HL-60/S4 treated with retinoic acid at 250 ng/mL for 4 days and 3 days (cell line): ENCODE measurements at regions not wholly inside any gene's neighbourhood (a gene's known extent, or its start where the extent isn't known, plus 50 kb on each side); places are given as distances from the start of the nearest gene placed in this dataset.

Source experiments
- in situ Hi-C: fragments of 300-500 bp; cut with MboI; formaldehyde crosslinking; loops from 2 replicates; pipeline ENCODE4 v1.7.0; 2022; ENCODE audit warnings: low sequenced_read_pairs

DNA sequence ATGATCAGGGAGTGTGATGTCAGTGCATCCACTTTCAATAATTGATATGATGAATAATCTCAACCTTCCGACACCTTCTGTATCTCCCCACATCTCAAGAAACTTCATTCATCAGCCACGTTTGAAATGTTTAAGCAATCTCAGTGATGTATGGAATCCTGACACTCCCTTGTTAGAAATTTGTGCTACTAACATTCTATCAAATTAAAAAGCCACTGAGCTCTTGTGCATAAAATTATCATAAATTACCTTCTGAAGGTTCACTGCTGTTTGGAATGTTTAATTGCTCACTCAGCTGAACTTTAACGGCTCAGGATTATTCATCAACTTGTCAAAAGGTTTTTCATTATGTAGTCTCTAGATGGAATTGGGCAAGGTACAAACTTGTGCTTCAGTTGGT is 108.4 kb upstream of the DPH6 start:
- in situ Hi-C loops = no loop called here

GRCh38 chr15:35657679-35658311 is 111.8 kb upstream of the DPH6 start:
- in situ Hi-C loops = no loop called here

DNA sequence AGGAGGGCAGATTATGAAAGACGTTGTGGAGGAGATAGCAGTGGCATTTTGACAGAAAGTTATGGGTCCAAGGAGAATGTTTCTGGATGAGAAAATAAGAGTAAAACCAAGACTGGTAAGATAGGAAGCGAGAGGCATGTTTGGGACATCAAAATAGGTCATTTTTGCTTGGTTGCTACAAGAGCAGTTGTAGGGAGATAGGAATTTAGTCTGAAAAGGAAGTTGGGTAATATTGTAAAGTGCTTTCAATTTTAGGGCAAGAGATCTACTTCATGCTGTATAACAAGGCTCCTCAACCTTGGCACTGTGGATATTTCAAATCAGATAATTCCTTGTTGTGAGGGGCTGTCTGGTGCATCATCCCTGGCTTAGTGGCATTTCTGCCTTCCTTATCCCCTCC is 118.0 kb upstream of the DPH6 start:
- in situ Hi-C loops = no loop called here

DNA sequence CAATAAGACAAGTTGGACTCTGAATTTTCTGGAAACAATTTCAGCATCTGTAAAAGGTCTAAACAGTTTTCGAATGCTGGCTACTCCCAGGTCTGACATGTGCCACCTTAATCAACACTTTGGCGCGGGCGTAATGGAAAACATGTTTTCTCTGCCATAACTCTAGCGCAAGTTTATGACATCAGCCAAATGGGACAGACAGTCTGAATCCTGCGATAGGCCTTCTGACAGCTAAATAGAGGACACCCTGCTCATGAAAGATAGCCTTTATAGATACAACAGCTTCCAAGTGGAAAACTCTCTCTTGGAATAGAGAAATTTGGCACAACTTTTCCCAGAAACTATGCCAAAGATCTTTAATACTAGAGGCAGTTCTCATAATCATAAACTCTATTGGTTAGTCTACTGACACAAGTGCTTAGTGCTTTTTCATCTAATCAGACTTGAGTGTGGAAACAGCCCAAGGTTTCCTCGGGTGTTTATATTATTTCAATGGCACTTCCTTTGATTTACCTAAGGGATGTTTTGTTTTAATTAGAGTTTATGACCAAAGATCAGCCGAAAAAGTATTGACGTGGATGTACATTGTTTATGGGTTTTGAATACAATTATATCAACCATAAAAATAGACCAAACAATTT is 120.1 kb upstream of the DPH6 start:
- in situ Hi-C loops = no loop called here

- in situ Hi-C loops = no loop called here
Measured at GRCh38 chr15:35667908-35668307, 121.9 kb upstream of the DPH6 start.

GRCh38 chr15:35669021-35669420 is 123.1 kb upstream of the DPH6 start:
- in situ Hi-C loops = no loop called here

- in situ Hi-C loops = no loop called here
Measured at GRCh38 chr15:35669432-35670045, 123.6 kb upstream of the DPH6 start.

DNA sequence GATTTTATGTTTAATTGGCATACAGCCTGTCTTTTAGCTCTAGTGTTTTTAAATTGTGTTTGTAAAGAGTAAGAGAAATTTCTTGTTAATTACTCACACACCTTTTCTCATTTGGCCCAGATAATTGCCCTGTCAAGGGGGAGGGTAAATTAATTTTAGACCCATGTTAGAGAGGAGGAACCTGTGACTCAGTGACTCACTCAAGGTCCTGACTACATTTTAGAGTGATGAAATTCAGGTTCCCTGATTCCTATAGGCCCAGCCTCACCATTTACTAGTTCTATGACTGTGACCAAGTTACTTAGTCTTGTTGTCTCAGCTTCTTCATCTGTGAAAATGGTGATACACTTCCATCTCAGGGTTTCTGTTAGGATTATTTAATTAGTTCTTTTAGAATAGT is 125.2 kb upstream of the DPH6 start:
- in situ Hi-C loops = no loop called here

DNA sequence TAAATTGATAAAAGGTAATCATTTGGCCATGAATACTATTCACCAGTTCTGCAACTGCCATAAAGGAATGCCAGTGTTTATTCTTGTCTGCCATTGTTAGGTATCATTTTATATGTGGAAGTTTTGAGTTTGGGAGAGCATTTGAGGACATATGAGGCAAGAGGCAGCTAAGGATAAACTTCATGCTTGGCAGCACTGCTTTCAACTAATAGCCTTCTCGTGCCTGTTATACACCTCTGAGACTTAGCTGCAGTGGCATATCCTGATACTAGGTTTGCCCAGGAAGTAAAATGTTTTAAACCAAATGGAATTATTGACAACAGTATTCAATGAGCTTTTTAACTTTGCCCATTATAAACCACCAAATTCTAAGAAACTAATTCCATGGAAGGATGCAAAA is 126.0 kb upstream of the DPH6 start:
- in situ Hi-C loops = no loop called here

DNA sequence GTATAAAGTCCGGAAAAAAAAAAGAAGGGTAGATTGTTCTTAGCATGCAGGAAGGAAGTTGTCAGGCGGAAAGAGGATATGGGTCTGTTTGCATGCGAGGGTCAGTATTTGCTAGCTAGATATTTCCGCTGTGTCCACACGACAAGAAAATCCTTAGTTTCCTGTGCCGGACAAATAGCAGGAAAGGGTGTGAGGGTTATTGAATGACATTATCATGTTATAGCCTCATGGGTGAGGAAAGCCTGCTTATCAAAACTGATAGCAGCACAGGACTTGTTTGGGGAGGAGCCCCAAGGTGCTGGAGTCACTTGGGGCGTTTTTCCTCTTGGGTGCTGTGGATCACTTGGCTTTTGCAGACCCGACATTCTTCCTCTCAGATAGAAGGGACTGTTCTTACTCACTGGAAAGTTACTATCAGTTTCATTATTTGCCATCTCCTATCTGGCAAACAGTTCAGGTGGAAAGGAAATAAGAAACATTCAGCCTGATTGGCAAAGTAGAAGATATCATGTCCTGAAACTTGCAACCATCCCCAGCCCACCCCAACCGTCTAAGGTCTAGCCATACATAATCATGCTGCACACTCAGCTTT is 127.2 kb upstream of the DPH6 start:
- in situ Hi-C loops = no loop called here

- in situ Hi-C loops = no loop called here
Measured at GRCh38 chr15:35674873-35675781, 129.2 kb upstream of the DPH6 start.

DNA sequence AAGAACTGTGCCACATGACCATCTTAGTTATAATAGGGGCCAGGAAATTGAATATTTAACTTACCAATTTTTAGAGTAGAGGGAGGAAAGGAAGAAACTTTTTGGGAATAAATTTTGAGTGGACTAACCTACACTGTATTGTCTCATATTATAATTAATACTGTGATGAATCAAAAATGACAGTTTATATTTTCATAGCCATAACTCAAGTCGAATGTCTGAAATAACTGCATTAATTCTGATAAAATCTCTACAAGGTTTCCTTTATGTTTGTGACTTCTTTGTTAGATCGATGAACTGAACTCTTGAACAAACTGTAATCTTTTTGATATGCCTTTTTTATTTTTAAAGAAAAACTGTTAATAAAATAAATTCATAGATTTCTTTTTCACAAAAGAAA is 132.8 kb upstream of the DPH6 start:
- in situ Hi-C loops = no loop called here

GRCh38 chr15:35679186-35679585 is 133.2 kb upstream of the DPH6 start:
- in situ Hi-C loops = no loop called here

- in situ Hi-C loops = no loop called here
Measured at GRCh38 chr15:35680951-35681350, 135.0 kb upstream of the DPH6 start.

DNA sequence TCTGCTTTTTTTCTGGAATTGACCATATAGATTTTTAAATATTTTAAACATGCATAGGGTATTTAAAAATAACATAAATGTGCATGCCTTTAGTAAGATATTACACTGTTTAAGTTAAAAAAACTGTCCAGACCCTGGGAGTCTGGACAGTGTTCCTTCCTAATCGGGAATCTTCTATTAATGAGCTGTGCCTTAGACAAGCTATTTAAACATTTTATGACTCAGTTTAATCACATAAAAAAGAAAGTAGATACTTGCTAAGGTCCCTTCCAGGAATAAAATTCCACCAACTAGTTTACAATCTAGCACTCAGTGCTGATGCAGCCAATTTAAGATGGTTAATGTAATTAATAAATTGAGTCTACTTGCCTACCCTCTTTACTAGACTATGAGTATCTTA is 140.4 kb upstream of the DPH6 start:
- in situ Hi-C loops = no loop called here

DNA sequence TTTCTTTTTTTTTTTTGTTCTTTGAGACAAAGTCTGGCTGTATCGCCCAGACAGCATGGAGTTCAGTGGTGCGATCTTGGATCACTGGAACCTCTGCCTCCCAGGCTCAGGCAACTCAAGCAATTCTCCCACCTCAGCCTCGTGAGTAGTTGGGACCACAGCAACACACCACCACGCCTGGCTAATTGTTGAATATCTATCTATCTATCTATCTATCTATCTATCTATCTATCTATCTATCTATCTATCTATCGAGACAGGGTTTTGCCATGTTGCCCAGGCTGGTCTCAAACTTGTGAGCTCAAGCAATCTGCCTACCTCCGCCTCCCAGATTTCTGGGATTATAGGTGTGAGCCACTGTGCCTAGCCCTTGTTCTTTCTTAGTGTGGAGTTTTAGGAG is 143.3 kb upstream of the DPH6 start:
- in situ Hi-C loops = no loop called here

GRCh38 chr15:35690089-35690488 is 144.1 kb upstream of the DPH6 start:
- in situ Hi-C loops = no loop called here

- in situ Hi-C loops = no loop called here
Measured at GRCh38 chr15:35690698-35691116, 144.7 kb upstream of the DPH6 start.

DNA sequence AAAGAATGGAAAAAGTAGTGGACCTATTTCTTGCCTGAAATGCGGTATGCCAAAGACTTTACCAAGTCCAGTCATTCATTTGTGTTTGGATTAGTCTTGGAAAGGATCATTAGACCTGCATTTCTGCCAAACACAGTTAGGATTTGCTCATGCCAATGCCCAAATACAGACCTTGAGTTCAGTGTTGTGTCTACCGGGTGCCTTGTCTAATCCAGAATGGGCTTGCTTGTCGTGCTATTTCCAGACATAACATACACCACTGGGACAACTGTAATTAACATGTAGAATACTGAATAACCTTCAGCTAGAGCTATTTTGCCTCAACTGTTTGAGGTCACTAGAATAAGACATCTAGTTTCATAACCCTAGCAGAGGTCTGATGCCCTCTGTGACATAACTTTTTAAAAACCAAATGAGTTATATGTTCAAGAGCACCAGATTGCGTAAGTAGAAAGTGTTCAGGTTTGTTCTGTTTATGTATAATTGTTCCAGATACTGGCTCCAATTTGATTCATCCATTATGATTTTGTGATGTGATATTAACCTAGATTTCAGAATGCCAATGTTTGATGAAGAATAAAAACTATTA is 145.3 kb upstream of the DPH6 start:
- in situ Hi-C loops = no loop called here

- in situ Hi-C loops = no loop called here
Measured at GRCh38 chr15:35691891-35692867, 146.2 kb upstream of the DPH6 start.
